HepG2 (cell line): ENCODE measurements at regions not wholly inside any gene's neighbourhood (a gene's known extent, or its start where the extent isn't known, plus 50 kb on each side); places are given as distances from the start of the nearest gene placed in this dataset.

ENCODE experiments used
- ATAC-seq: fragments of 200-7000 bp; cut with Tn5 transposase; 3 replicates; pipeline ENCODE4 v1.9.1; 2020; ENCODE audit warnings: mild to moderate bottlenecking, moderate library complexity
- BruUV-seq: library from RNA; stranded (reverse); fragments of 400-500 nt; replicated peaks from 2 replicates; lab custom pipeline; 2021; lab: Mats Ljungman, UMichigan
- CTCF ChIA-PET: fragments of 300-600 bp; formaldehyde crosslinking; extraction: SDS; loops from one replicate; lab custom pipeline; 2021; ENCODE audit warnings: low total read pairs, inconsistent platforms, low intra/inter-chr PET ratio; lab: Yijun Ruan, JAX
- POLR2A ChIA-PET: fragments of 350-600 bp; sonication (Branson Sonifier 250); formaldehyde crosslinking; loops from one replicate; lab custom pipeline; 2020; ENCODE audit warnings: antibody characterized with exemption, inconsistent platforms; lab: Yijun Ruan, JAX
- DNase-seq: peaks from one replicate; pipeline ENCODE4 v3.0.0-alpha.2; 2015; ENCODE audit warnings: low spot score
- FAIRE-seq: peaks from 3 replicates; lab custom pipeline; 2011; peaks lifted over from hg19 to GRCh38; lab: Jason Lieb, UNC
- H2AFZ ChIP-seq: one replicate; pipeline ENCODE4 v1.6.1; 2011; ENCODE audit warnings: low read length, inconsistent platforms
- H3K27ac ChIP-seq: fragments of 300-600 bp; 3 replicates; pipeline ENCODE4 v1.8.0; 2011; ENCODE audit warnings: mixed run types, mild to moderate bottlenecking, mixed read lengths, low read length, inconsistent platforms; ENCODE audit not compliant: insufficient read depth; ENCODE audit errors: extremely low read length
- H3K27me3 ChIP-seq, 2 experiments: fragments of 200-600 bp in 1 of 2; 2 replicates in 1 of 2; 3 replicates in 1 of 2; pipeline versions ENCODE4 v1.6.0 to v1.8.0; 2011; ENCODE audit warnings: low read length in 2 of 2, mild to moderate bottlenecking in 2 of 2, moderate library complexity in 2 of 2, inconsistent platforms in 1 of 2; ENCODE audit not compliant: insufficient read depth in 2 of 2, control insufficient read depth in 1 of 2
- H3K36me3 ChIP-seq, 2 experiments: fragments of 200-600 bp in 1 of 2; replicated peaks in 1 of 2; 2 replicates in 1 of 2; 3 replicates in 1 of 2; pipeline versions ENCODE4 v1.5.1 to v1.8.0; 2011; ENCODE audit warnings: low read length in 2 of 2, inconsistent platforms in 1 of 2; ENCODE audit not compliant: insufficient read depth in 2 of 2, control insufficient read depth in 1 of 2
- H3K4me1 ChIP-seq: 2 replicates; pipeline ENCODE4 v1.5.1; 2012; ENCODE audit warnings: low read length, inconsistent platforms; ENCODE audit not compliant: insufficient read depth
- H3K4me2 ChIP-seq: 2 replicates; pipeline ENCODE4 v1.6.0; 2011; ENCODE audit warnings: low read depth, low read length, inconsistent platforms
- H3K4me3 ChIP-seq, 3 experiments: fragments of 200-600 bp in 1 of 3; sonication (generic), shearing (Covaris generic) in 1 of 3; replicated peaks in 1 of 3; 2 replicates each; pipeline ENCODE4 v1.5.1; 2011 to 2016; ENCODE audit warnings: low read length in 3 of 3, inconsistent platforms in 2 of 3, low read depth in 2 of 3, mild to moderate bottlenecking in 2 of 3, control low read depth in 1 of 3, mixed read lengths in 1 of 3; ENCODE audit not compliant: insufficient read depth in 1 of 3
- H3K79me2 ChIP-seq: one replicate; pipeline ENCODE4 v1.6.1; 2011; ENCODE audit warnings: low read length, inconsistent platforms; ENCODE audit not compliant: insufficient read depth
- H3K9ac ChIP-seq: 2 replicates; pipeline ENCODE4 v1.6.0; 2011; ENCODE audit warnings: mild to moderate bottlenecking, low read depth, low read length, inconsistent platforms; ENCODE audit not compliant: insufficient read depth
- H3K9me3 ChIP-seq: 2 replicates; pipeline ENCODE4 v1.5.1; 2012; ENCODE audit warnings: mild to moderate bottlenecking, low read length
- H4K20me1 ChIP-seq: 2 replicates; pipeline ENCODE4 v1.6.0; 2011; ENCODE audit warnings: inconsistent platforms, mild to moderate bottlenecking, low read length, moderate library complexity; ENCODE audit not compliant: insufficient read depth
- AFF4 ChIP-seq: sonication (generic); formaldehyde crosslinking; IDR thresholded peaks from 2 replicates; pipeline ENCODE4 v1.4.0; 2020; ENCODE audit warnings: missing genetic modification reagents
- ARNT ChIP-seq: fragments of 450-650 bp; IDR thresholded peaks from 2 replicates; pipeline ENCODE4 v1.6.1; 2017
- BATF2 ChIP-seq: sonication (generic); formaldehyde crosslinking; IDR thresholded peaks from 2 replicates; pipeline ENCODE4 v1.8.0; 2022; ENCODE audit warnings: mild to moderate bottlenecking, missing genetic modification reagents, moderate library complexity
- GMEB2 ChIP-seq: IDR thresholded peaks from 2 replicates; pipeline ENCODE4 v1.6.1; 2016; ENCODE audit warnings: missing biosample characterization, missing genetic modification reagents, low read depth
- HNRNPL ChIP-seq: fragments of 200-400 bp; formaldehyde crosslinking; IDR thresholded peaks from 2 replicates; pipeline ENCODE4 v1.6.1; 2017; ENCODE audit warnings: mild to moderate bottlenecking, low read depth, low read length
- IRF2 ChIP-seq: IDR thresholded peaks from 2 replicates; pipeline ENCODE4 v1.6.1; 2018; ENCODE audit warnings: missing genetic modification reagents, missing compliant biosample characterization
- MATR3 ChIP-seq: sonication (generic); formaldehyde crosslinking; IDR thresholded peaks from 2 replicates; pipeline ENCODE4 v1.4.0; 2020; ENCODE audit warnings: missing genetic modification reagents
- NFAT5 ChIP-seq: sonication (generic); formaldehyde crosslinking; IDR thresholded peaks from 2 replicates; pipeline ENCODE4 v1.4.0; 2020; ENCODE audit warnings: missing genetic modification reagents
- UBTF ChIP-seq: sonication (generic); formaldehyde crosslinking; IDR thresholded peaks from 2 replicates; pipeline ENCODE4 v1.4.0; 2020; ENCODE audit warnings: mild to moderate bottlenecking, missing genetic modification reagents
- ZBTB8A ChIP-seq: sonication (generic); formaldehyde crosslinking; IDR thresholded peaks from 2 replicates; pipeline ENCODE4 v1.4.0; 2020; ENCODE audit warnings: mild to moderate bottlenecking, low read depth, missing genetic modification reagents, borderline replicate concordance
- ZNF160 ChIP-seq: sonication (generic); formaldehyde crosslinking; IDR thresholded peaks from 2 replicates; pipeline ENCODE4 v1.8.0; 2022; ENCODE audit warnings: mild to moderate bottlenecking, inconsistent platforms, missing genetic modification reagents
- ZNF263 ChIP-seq: sonication (generic); formaldehyde crosslinking; IDR thresholded peaks from 2 replicates; pipeline ENCODE4 v1.4.0; 2020; ENCODE audit warnings: missing genetic modification reagents
- WGBS: methylation state at CpG from one replicate; pipeline ENCODE4 v1.1.6; 2017; ENCODE audit warnings: low lambda C conversion rate; 5-methylcytosine and 5-hydroxymethylcytosine counted together
- in situ Hi-C: cut with HindIII; loops from 2 replicates; pipeline ENCODE4 v1.10.0; 2017; ENCODE audit warnings: low pct_unique_long_range_greater_than_20kb; ENCODE audit not compliant: extremely low pct_ligation_motif_present
- intact Hi-C: fragments of 100-400 bp; cut with micrococcal nuclease; formaldehyde crosslinking; loops from one replicate; pipeline ENCODE4 v1.10.0; 2022; ENCODE audit not compliant: unreplicated experiment

- intact Hi-C loops, result no loop called here
- no peaks in the 10 kb centered on the region for H4K20me1 ChIP-seq
- H3K79me2 ChIP-seq, result no peaks in the 10 kb centered on the region
- BruUV-seq, result no TSS peak
- in situ Hi-C loops, result no loop called here
- no peaks in the 10 kb centered on the region for H3K36me3 ChIP-seq
- ChIA-PET POLR2A (no interaction called here), CTCF (no interaction called here)
- no peak overlapping the region for H3K4me2 ChIP-seq
- H3K4me1 ChIP-seq, result no peaks in the 10 kb centered on the region
- DNase-seq (no peak), ATAC-seq (no peak), FAIRE-seq (no peak)
- H3K27ac ChIP-seq, result no peak overlapping the region
- H3K27me3 ChIP-seq, result no peaks in the 10 kb centered on the region
- 0% methylated on average over 1 of the region's 1 CpG for WGBS
- no peak overlapping the region for H2AFZ ChIP-seq
- H3K9me3 ChIP-seq, result peaks cover 15% of the 10 kb centered on the region
- no peak overlapping the region for H3K4me3 ChIP-seq
- H3K9ac ChIP-seq, result no peak overlapping the region
- TF ChIP-seq NFAT5 (no peak), IRF2 (CRISPR knock-in tag) (no peak), ZNF263 (CRISPR knock-in tag) (no peak), ARNT (no peak), ZNF160 (CRISPR knock-in tag) (no peak), AFF4 (CRISPR knock-in tag) (no peak), HNRNPL (no peak), ZBTB8A (no peak), GMEB2 (no peak), BATF2 (CRISPR knock-in tag) (no peak), MATR3 (CRISPR knock-in tag) (no peak), UBTF (CRISPR knock-in tag) (no peak)
Observed at GRCh38 chr13:69050696-69051095, 1056.9 kb upstream of the ATXN8OS start.
